AG04450 (cell line): ENCODE measurements at regions not wholly inside any gene's neighbourhood (a gene's known extent, or its start where the extent isn't known, plus 50 kb on each side); places are given as distances from the start of the nearest gene placed in this dataset.
"Not testable (repeated sequence)": the region's sequence is repeated elsewhere in the genome, so short reads cannot be mapped to it uniquely, and the experiment has no call there.

Experiments
- CTCF ChIA-PET: fragments of 300-600, 350-600 bp; formaldehyde crosslinking; extraction: SDS; loops from one replicate; lab custom pipeline; 2022; ENCODE audit warnings: antibody characterized with exemption, inconsistent platforms; lab: Charles Lee
- POLR2A ChIA-PET: fragments of 350-600 bp; formaldehyde crosslinking; extraction: SDS; loops from one replicate; lab custom pipeline; 2021; ENCODE audit warnings: antibody characterized with exemption, inconsistent platforms; lab: Yijun Ruan, JAX
- DNase-seq: peaks from one replicate; pipeline ENCODE4 v3.0.0-alpha.2; 2011; ENCODE audit warnings: low read depth, low spot score
- H3K27ac ChIP-seq: one replicate; pipeline ENCODE4 v1.5.1; 2012; ENCODE audit warnings: low read depth, low read length, control low read depth
- H3K27me3 ChIP-seq: one replicate; pipeline ENCODE4 v1.6.0; 2012; ENCODE audit warnings: low read length; ENCODE audit not compliant: control insufficient read depth, insufficient read depth
- H3K4me3 ChIP-seq: 2 replicates; pipeline ENCODE4 v1.5.1; 2011; ENCODE audit warnings: mild to moderate bottlenecking, low read depth, low read length, control low read depth
- H3K9me3 ChIP-seq: 2 replicates; pipeline ENCODE4 v1.5.1; 2012; ENCODE audit warnings: low read length; ENCODE audit not compliant: control insufficient read depth, insufficient read depth
- TF ChIP-seq, protein P1 (sequence below): IDR thresholded peaks from 2 replicates; pipeline ENCODE4 v1.5.1; 2011; ENCODE audit warnings: low read depth, low read length, control low read depth, inconsistent platforms

DNA sequence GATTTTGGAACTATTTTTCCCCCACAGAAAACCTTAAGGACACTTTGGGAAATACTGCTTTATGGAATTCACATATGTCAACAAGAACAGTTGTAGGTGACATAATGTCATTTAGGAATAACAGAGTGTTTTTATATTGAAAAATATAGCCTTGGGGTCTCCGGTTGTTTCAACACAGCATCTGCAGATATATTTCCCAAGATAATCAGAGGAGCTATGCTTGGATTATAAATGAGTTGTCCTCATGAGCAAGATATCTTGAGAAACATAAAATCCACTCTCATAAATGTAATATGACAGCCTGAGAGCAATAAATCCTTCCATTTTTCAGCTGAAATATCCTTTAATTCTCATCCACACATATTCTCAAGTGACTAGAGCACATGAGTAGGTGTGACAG, 473.7 kb upstream of the LMCD1 start:
- CTCF ChIA-PET, result no interaction called here
- POLR2A ChIA-PET, result no interaction called here
- no peak overlapping the region for H3K4me3 ChIP-seq
- DNase-seq, result no peak
- no peak overlapping the region for H3K27ac ChIP-seq
- no peaks in the 10 kb centered on the region for H3K27me3 ChIP-seq
- TF ChIP-seq, protein P1, sequence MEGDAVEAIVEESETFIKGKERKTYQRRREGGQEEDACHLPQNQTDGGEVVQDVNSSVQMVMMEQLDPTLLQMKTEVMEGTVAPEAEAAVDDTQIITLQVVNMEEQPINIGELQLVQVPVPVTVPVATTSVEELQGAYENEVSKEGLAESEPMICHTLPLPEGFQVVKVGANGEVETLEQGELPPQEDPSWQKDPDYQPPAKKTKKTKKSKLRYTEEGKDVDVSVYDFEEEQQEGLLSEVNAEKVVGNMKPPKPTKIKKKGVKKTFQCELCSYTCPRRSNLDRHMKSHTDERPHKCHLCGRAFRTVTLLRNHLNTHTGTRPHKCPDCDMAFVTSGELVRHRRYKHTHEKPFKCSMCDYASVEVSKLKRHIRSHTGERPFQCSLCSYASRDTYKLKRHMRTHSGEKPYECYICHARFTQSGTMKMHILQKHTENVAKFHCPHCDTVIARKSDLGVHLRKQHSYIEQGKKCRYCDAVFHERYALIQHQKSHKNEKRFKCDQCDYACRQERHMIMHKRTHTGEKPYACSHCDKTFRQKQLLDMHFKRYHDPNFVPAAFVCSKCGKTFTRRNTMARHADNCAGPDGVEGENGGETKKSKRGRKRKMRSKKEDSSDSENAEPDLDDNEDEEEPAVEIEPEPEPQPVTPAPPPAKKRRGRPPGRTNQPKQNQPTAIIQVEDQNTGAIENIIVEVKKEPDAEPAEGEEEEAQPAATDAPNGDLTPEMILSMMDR, result no peak
- peaks cover 8% of the 10 kb centered on the region for H3K9me3 ChIP-seq

DNA sequence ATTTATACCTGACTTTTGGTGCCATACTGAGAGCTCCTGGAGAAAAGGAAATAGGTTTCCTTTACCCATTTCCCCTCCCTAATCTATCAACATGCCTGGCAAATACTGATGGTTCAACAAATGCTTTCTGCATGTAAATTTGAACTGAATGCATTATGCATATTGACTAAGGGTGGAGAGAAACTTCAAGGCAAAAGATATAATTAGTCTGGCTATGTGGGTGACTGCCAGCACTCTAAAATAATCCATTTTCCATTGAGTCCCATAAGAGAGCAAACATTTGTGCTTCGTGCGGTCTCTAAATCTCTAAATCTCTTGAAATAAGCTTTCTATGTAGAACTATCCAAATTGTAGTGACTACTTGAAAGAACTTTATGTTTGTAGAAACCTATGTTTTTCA, 451.3 kb upstream of the LMCD1 start:
- no peak for DNase-seq
- no peak overlapping the region for H3K4me3 ChIP-seq
- H3K27ac ChIP-seq, result no peak overlapping the region
- POLR2A ChIA-PET, result no interaction called here
- no peaks in the 10 kb centered on the region for H3K27me3 ChIP-seq
- peaks cover 7% of the 10 kb centered on the region; the same call in 1 of the 2 replicates for H3K9me3 ChIP-seq
- TF ChIP-seq, protein P1, result no peak
- CTCF ChIA-PET, result interaction anchor here (1.0 kb wide), 1 partner anchor 189 kb away, joined by 3 read pairs; no protein-coding TSS in a partner anchor

DNA sequence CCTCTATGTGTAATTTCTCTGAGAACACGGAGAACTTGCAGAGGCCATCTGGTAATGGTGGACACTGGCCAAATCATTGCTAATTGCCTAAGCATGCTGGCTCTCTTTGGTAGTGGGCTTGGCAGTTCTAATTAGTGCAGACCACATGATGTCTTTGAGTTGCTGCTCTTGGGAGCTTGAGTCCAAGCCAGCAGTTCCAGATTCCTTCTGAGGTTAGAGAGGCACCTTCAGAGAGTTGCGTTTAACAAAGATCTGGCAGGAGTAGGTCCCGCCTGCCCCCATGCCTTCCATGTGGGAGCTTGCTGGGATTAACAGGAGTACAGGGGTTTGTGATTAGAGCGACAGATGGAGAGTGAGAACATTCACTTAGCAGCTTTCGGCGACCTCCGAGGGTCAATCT, 449.0 kb upstream of the LMCD1 start:
- POLR2A ChIA-PET, result no interaction called here
- CTCF ChIA-PET, result no interaction called here
- Histone ChIP-seq H3K27ac (no peak overlapping the region), H3K4me3 (no peak overlapping the region), H3K27me3 (no peaks in the 10 kb centered on the region), H3K9me3 (peaks cover 7% of the 10 kb centered on the region; the same call in 1 of the 2 replicates)
- DNase-seq, result no peak
- TF ChIP-seq, protein P1, result no peak

DNA sequence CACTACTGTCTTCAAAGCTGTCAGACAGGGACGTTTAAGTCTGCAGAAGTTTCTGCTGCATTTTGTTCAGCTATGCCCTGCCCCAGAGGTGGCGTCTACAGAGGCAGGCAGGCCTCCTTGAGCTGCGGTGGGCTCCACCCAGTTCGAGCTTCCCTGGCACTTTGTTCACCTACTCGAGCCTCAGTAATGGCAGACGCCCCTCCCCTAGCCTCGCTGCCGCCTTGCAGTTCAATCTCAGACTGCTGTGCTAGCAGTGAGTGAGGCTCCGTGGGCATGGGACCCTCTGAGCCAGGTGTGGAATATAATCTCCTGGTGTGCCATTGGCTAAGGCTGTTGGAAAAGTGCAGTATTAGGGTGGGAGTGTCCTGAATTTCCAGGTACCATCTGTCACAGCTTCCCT, 433.5 kb upstream of the LMCD1 start:
- POLR2A ChIA-PET, H3K4me3 ChIP-seq, CTCF ChIA-PET, DNase-seq, H3K27ac ChIP-seq, H3K27me3 ChIP-seq: not testable (repeated sequence)
- H3K9me3 ChIP-seq, result peaks cover 14% of the 10 kb centered on the region

DNA sequence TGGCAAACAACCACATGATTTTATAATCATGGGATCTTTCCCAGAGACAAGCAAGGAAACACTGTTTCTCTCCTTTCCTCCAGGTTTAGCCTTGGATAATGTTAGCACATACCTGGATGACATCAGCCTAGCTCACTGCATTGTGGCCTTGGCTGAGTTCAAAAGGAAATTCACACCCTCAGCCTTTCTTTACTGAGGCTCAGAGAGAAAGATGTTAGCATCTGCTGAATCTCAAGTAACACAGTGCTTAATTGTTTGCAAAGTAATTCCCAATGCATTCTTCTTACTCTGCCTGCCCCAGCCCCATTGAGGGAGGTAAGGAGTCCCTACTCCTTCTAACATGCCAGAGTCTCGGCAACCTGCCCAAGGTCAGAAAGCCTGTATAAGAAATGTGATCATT, 432.2 kb upstream of the LMCD1 start:
- H3K27ac ChIP-seq, result no peak overlapping the region
- TF ChIP-seq, protein P1, result no peak
- no peaks in the 10 kb centered on the region for H3K27me3 ChIP-seq
- DNase-seq, result no peak
- peaks cover 14% of the 10 kb centered on the region for H3K9me3 ChIP-seq
- POLR2A ChIA-PET, result no interaction called here
- CTCF ChIA-PET, result no interaction called here
- no peak overlapping the region for H3K4me3 ChIP-seq

DNA sequence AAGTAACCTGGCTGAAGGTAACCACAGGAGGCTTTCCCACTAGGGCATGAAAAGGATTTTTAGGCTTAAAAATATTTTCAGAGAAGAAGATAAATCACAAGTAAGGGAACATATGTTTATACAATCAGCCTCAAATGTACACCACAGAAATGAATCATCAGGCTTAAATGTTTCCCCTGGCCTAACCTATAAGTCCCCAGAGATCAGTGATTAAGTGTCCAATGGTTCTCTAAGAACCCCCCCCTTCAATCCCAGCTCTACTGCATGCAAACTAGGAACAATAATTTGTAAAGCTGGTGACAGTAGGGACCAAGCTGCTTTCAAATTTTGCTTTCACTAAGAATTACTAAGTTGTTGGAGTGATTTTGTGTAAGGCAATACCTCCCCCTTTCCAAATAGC, 431.6 kb upstream of the LMCD1 start:
- POLR2A ChIA-PET, result no interaction called here

DNA sequence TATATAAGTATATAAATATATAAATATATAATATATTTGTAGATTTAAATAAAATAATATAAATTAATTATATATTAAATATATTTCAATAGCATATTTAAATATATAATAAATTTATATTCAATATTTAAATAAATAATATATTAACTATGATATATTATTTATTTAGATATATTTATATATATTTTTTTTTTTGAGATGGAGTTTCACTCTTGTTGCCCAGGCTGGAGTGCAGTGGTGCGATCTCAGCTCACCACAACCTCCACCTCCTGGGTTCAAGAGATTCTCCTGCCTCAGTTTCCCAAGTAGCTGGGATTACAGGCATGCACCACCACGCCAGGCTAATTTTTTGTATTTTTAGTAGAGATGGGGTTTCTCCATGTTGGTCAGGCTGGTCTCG, 426.9 kb upstream of the LMCD1 start:
- DNase-seq, H3K27ac ChIP-seq, POLR2A ChIA-PET, H3K4me3 ChIP-seq, CTCF ChIA-PET, H3K9me3 ChIP-seq, H3K27me3 ChIP-seq: not testable (repeated sequence)

More for the DNA sequence above, 431.6 kb upstream of the LMCD1 start:
- no peak overlapping the region for H3K4me3 ChIP-seq
- H3K27me3 ChIP-seq, result no peaks in the 10 kb centered on the region
- H3K27ac ChIP-seq, result no peak overlapping the region
- DNase-seq, result no peak
- TF ChIP-seq, protein P1, result no peak
- CTCF ChIA-PET, result no interaction called here
- peaks cover 14% of the 10 kb centered on the region for H3K9me3 ChIP-seq
